ENCODE measurements at regions not wholly inside any gene's neighbourhood (a gene's known extent, or its start where the extent isn't known, plus 50 kb on each side); places are given as distances from the start of the nearest gene placed in this dataset.

DNA sequence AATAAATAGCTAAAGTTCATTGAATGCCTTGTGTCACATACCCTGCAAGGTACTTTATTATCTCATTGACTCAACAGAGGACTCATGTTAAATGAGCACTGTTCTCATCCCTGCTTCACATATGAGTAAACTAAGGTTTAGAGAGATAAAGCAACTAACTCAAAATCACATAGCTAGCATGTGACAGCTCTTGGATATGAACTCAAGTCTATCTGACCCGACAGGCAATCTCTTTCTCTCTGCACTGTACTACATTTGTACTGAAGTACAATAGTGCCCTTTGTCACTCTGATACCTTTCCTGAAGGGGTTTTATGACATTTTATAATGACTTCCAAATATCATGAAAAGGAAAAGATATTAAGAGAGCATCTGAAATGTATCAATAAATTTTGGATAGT, 297.5 kb upstream of the UBE2E3 start:
- TF ChIP-seq CTCF (conservative IDR thresholded peaks at IDR 0.05; ENCODE audit: control insufficient read depth, insufficient read depth, low read depth, low read length) = no peak
- H3K4me3 ChIP-seq (ENCODE audit: control insufficient read depth, low read depth, low read length) = no peak overlapping the region
- DNase-seq (ENCODE audit: low read depth) = no peak

DNA sequence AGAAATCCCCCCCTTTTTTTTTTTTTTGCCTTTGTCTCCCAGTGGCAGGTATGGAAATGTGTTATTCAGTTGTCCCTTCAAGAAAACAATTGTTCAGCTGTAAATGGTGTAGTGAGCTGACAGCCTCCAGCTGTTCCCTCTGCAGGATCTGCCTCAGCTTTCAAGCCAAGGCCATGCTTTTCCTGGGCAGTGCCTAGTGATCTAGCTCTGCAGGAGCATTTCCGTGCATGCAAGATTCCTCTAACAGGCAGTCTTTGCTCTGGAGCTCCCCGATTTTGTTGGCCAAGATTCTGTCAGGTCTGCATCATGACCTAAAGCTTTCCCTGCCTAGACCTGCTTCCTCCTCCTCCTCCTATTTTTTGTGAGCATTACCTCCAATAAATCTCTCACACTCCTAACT, 300.7 kb upstream of the UBE2E3 start:
- H3K4me3 ChIP-seq (ENCODE audit: control insufficient read depth, low read depth, low read length) = no peak overlapping the region
- no peak for DNase-seq (ENCODE audit: low read depth)
- no peak for TF ChIP-seq CTCF (conservative IDR thresholded peaks at IDR 0.05; ENCODE audit: control insufficient read depth, insufficient read depth, low read depth, low read length)

DNA sequence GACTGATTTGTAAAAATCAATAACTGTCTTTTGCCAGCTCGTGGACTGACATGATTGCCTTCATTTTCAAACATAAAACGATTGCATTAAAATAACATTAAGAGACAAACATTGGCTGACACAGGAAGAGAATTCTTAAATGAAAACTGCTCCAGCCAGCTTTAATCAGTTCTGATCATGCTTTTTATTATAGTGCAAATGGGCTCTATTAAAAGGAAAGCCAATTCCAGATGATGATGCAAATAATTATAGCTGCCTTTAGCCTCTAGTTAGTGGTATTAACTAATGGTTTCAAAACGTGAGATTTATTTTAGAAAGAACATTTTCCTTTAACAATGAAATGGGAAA, 301.8 kb upstream of the UBE2E3 start:
- no peak overlapping the region for H3K4me3 ChIP-seq (ENCODE audit: control insufficient read depth, low read depth, low read length)
- no peak for DNase-seq (ENCODE audit: low read depth)
- TF ChIP-seq CTCF (conservative IDR thresholded peaks at IDR 0.05; ENCODE audit: control insufficient read depth, insufficient read depth, low read depth, low read length) = no peak

DNA sequence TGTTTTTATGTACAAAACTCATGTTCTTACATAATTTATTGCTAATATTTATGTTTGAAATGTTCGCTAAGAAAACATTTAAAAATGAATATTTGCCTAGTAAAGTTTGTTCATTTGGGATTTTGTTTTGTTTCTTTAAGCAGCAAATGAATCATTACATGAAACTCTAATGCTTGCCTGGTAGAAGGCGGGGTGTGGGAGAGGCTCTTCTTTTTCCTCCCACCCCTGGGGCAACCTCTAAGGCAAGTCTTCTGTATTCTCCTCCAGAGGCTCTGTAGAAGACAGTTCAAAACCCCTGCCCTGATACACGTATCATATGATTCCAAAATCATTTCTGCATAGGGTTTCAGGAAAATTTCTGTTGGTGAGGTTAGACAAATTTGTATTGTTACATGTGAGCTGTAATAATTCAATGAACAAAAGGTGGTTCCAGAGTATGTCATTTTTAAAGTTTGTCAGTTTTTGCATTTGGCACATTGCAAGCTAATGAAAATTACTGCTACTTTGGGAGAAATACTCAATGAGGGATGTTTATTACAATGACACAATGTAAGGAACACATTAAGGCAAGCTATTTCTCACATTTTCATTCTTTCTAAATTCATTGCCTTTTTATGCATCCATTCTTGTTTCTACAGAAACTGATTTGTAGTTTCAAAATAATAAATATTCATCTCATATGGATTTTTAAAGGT, 302.3 kb upstream of the UBE2E3 start:
- no peak for DNase-seq (ENCODE audit: low read depth)
- TF ChIP-seq CTCF (conservative IDR thresholded peaks at IDR 0.05; ENCODE audit: control insufficient read depth, insufficient read depth, low read depth, low read length) = no peak
- no peak overlapping the region for H3K4me3 ChIP-seq (ENCODE audit: control insufficient read depth, low read depth, low read length)

GRCh38 chr2:180677200-180677599, 303.2 kb upstream of the UBE2E3 start:
- DNase-seq (ENCODE audit: low read depth) = no peak
- no peak for TF ChIP-seq CTCF (conservative IDR thresholded peaks at IDR 0.05; ENCODE audit: control insufficient read depth, insufficient read depth, low read depth, low read length)
- no peak overlapping the region for H3K4me3 ChIP-seq (ENCODE audit: control insufficient read depth, low read depth, low read length)

GRCh38 chr2:180676520-180677025, 303.8 kb upstream of the UBE2E3 start:
- no peak overlapping the region for H3K4me3 ChIP-seq (ENCODE audit: control insufficient read depth, low read depth, low read length)
- TF ChIP-seq CTCF (conservative IDR thresholded peaks at IDR 0.05; ENCODE audit: control insufficient read depth, insufficient read depth, low read depth, low read length) = no peak
- DNase-seq (ENCODE audit: low read depth) = no peak

- no peak overlapping the region for H3K4me3 ChIP-seq (ENCODE audit: control insufficient read depth, low read depth, low read length)
- no peak for TF ChIP-seq CTCF (conservative IDR thresholded peaks at IDR 0.05; ENCODE audit: control insufficient read depth, insufficient read depth, low read depth, low read length)
- DNase-seq (ENCODE audit: low read depth) = no peak
Measured at GRCh38 chr2:180675170-180675569, 305.2 kb upstream of the UBE2E3 start.
